Endodermal cell (in vitro differentiated cells): ENCODE measurements at regions not wholly inside any gene's neighbourhood (a gene's known extent, or its start where the extent isn't known, plus 50 kb on each side); places are given as distances from the start of the nearest gene placed in this dataset.

ENCODE experiments used
- DNase-seq: peaks from one replicate; pipeline ENCODE4 v3.0.0-alpha.2; 2017
- H3K27ac ChIP-seq: 2 replicates; pipeline ENCODE4 v1.5.1; 2013; ENCODE audit warnings: mild to moderate bottlenecking, low read depth, low read length, moderate library complexity
- H3K27me3 ChIP-seq: 2 replicates; pipeline ENCODE4 v1.6.1; 2013; ENCODE audit warnings: mild to moderate bottlenecking, low read length, moderate library complexity; ENCODE audit not compliant: insufficient read depth, control insufficient read depth, poor library complexity, severe bottlenecking
- H3K36me3 ChIP-seq: 2 replicates; pipeline ENCODE4 v1.7.0; 2013; ENCODE audit warnings: mild to moderate bottlenecking, low read length, moderate library complexity; ENCODE audit not compliant: control insufficient read depth, insufficient read depth
- H3K4me1 ChIP-seq: one replicate; pipeline ENCODE4 v1.7.0; 2013; ENCODE audit warnings: low read length; ENCODE audit not compliant: control insufficient read depth, insufficient read depth
- H3K4me3 ChIP-seq: 2 replicates; pipeline ENCODE4 v1.5.1; 2013; ENCODE audit warnings: mild to moderate bottlenecking, low read length, moderate library complexity
- H3K9ac ChIP-seq: 2 replicates; pipeline ENCODE4 v1.6.1; 2013; ENCODE audit warnings: mild to moderate bottlenecking, low read length, moderate library complexity; ENCODE audit not compliant: poor library complexity, severe bottlenecking; ENCODE audit errors: extremely low read depth
- H3K9me3 ChIP-seq: 2 replicates; pipeline ENCODE4 v1.6.1; 2013; ENCODE audit warnings: mild to moderate bottlenecking, low read length, moderate library complexity; ENCODE audit not compliant: control insufficient read depth
- H3K27ac Mint-ChIP-seq: 2 replicates; pipeline ENCODE4 v1.8.0; 2020; ENCODE audit warnings: mixed read lengths
- H3K27me3 Mint-ChIP-seq: 2 replicates; pipeline ENCODE4 v1.8.0; 2021; ENCODE audit warnings: mild to moderate bottlenecking, mixed read lengths; ENCODE audit not compliant: insufficient read depth
- H3K36me3 Mint-ChIP-seq: 2 replicates; pipeline ENCODE4 v1.8.0; 2020; ENCODE audit warnings: low read depth, mixed read lengths
- H3K4me1 Mint-ChIP-seq: 2 replicates; pipeline ENCODE4 v1.8.0; 2020; ENCODE audit warnings: mixed read lengths
- H3K4me3 Mint-ChIP-seq: 2 replicates; pipeline ENCODE4 v1.8.0; 2020; ENCODE audit warnings: mild to moderate bottlenecking, moderate library complexity, mixed read lengths
- H3K9me3 Mint-ChIP-seq: 2 replicates; pipeline ENCODE4 v1.8.0; 2020; ENCODE audit warnings: mild to moderate bottlenecking, mixed read lengths
- CTCF ChIP-seq: fragments of 200-600 bp; sonication (generic); conservative IDR thresholded peaks from 2 replicates; pipeline ENCODE4 v1.5.0; 2021; ENCODE audit warnings: antibody characterized with exemption, mild to moderate bottlenecking
- WGBS, 2 experiments: methylation state at CpG; one replicate each; pipeline versions ENCODE4 v1.1.5 to v1.1.7; 2013; ENCODE audit warnings: missing lambda C conversion rate in 2 of 2, mixed read lengths in 1 of 2; ENCODE audit not compliant: insufficient coverage in 1 of 2, insufficient read length in 1 of 2; 5-methylcytosine and 5-hydroxymethylcytosine counted together

- no peaks in the 10 kb centered on the region for H3K4me1 Mint-ChIP-seq
- H3K4me1 ChIP-seq: no peaks in the 10 kb centered on the region
These were observed 85.5 kb upstream of the PRR5 start for GRCh38 chr22:44616461-44616860.

GRCh38 chr22:44615602-44616180, 86.3 kb upstream of the PRR5 start:
- 83 to 84% methylated on average over 3 to 8 of the region's 8 CpGs for WGBS, 2 experiments
- H3K36me3 ChIP-seq: no peaks in the 10 kb centered on the region
- Mint-ChIP-seq H3K4me3 (no peak overlapping the region), H3K27me3 (peaks cover 3% of the 10 kb centered on the region), H3K36me3 (no peaks in the 10 kb centered on the region), H3K27ac (no peak overlapping the region), H3K4me1 (no peaks in the 10 kb centered on the region), H3K9me3 (peaks cover 35% of the 10 kb centered on the region)
- no peak for DNase-seq
- no peaks in the 10 kb centered on the region for H3K27me3 ChIP-seq
- no peak overlapping the region for H3K27ac ChIP-seq
- no peaks in the 10 kb centered on the region for H3K4me1 ChIP-seq
- TF ChIP-seq CTCF: no peak
- peaks cover 25% of the 10 kb centered on the region for H3K9me3 ChIP-seq
- H3K9ac ChIP-seq: no peak overlapping the region
- H3K4me3 ChIP-seq: no peak overlapping the region

More at GRCh38 chr22:44616461-44616860, 85.5 kb upstream of the PRR5 start:
- Histone ChIP-seq H3K27ac (no peak overlapping the region), H3K27me3 (no peaks in the 10 kb centered on the region), H3K9ac (no peak overlapping the region), H3K4me3 (no peak overlapping the region), H3K9me3 (peaks cover 20% of the 10 kb centered on the region), H3K36me3 (no peaks in the 10 kb centered on the region)
- Mint-ChIP-seq H3K9me3 (peaks cover 28% of the 10 kb centered on the region), H3K4me3 (no peak overlapping the region), H3K27ac (no peak overlapping the region), H3K27me3 (peaks cover 3% of the 10 kb centered on the region), H3K36me3 (no peaks in the 10 kb centered on the region)
- TF ChIP-seq CTCF: no peak
- 91 to 93% methylated on average over 3 to 9 of the region's 9 CpGs for WGBS, 2 experiments
- DNase-seq: no peak

DNA sequence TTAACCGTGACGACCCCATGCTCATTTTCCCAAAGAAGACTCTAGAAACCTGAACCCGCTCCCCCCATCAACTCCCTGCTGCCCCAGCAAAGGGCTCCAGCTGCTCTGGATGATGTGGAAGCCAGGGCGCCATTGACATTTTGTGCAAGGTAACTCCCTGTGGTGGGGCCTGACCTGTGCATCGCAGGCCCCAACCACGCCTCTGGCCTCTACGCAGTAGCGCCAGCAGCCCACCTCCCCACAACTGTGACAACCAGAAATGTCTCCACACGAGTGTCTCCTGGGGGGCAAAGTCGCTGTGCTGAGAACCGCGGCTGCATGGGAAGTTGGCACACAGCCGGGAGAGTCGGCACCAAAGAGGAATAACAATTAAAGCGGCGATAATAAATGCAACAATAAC, 86.9 kb upstream of the PRR5 start:
- no peak for TF ChIP-seq CTCF
- Mint-ChIP-seq H3K4me3 (no peak overlapping the region), H3K27me3 (peaks cover 1% of the 10 kb centered on the region), H3K36me3 (no peaks in the 10 kb centered on the region), H3K9me3 (peaks cover 40% of the 10 kb centered on the region), H3K27ac (no peak overlapping the region), H3K4me1 (no peaks in the 10 kb centered on the region)
- Histone ChIP-seq H3K27me3 (no peaks in the 10 kb centered on the region), H3K9me3 (peaks cover 25% of the 10 kb centered on the region), H3K4me1 (no peaks in the 10 kb centered on the region), H3K36me3 (no peaks in the 10 kb centered on the region), H3K27ac (no peak overlapping the region), H3K4me3 (no peak overlapping the region), H3K9ac (no peak overlapping the region)
- no peak for DNase-seq
- WGBS, 2 experiments: 96 to 100% methylated on average over 10 to 16 of the region's 16 CpGs
